ENCODE measurements at regions not wholly inside any gene's neighbourhood (a gene's known extent, or its start where the extent isn't known, plus 50 kb on each side); places are given as distances from the start of the nearest gene placed in this dataset.

DNA sequence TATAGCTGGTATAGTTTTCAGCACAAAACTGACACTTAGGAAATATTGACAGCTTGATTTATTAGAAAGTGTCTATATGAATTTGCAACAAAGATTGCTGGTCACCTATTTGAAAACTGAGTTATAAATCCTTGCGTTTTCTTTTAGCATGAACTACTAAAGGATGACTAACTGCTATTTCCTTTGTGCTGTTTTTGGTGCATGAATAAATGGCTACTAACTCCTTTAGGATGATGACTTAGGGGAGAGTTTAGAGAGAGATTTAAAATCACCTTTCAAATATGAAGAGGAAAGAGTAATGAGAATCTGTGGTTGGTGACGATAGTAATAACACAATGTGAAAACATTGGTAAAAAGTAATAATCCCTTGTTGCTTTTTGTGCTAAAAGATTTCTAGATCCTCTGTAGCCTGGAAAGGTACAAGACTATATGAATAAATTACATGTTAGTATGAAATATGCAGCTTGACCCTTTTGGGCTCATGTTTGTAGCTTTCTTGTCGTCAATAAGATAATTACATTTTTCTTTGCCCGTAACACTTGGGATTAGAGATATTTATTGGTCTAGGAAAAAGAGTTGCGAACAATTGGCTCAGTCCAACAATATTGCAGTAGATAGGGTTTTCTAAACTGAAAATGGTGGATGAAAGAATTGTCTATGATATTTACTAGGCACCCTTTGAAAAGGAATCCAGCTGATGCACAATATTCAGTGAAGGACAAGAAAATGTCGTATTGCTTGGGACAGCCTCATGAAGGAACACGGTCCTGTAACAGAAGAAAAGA is 453.0 kb downstream of the ADAMTS20 start:
- no peak for DNase-seq (ENCODE audit: low read depth in 1 of 2, low spot score in 1 of 2)

DNA sequence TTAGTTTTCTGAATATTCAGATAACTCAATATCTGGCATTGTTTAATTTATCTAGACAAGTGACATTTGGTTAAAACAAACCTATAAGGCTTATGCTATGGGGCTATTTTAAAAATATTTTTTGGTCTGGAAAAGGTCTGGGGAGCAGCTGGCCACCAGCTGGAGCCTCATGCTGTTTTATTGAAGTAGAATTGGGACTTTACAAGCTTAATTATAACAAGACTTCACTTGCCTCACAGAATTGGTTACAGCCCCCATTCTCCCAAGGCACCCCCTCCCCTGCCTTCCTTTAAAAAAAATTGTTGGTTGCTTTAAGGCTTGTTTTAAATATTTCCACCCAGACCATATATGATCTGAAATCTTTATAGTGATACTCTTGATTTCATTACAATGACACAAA is 453.9 kb downstream of the ADAMTS20 start:
- no peak overlapping the region for H3K4me3 ChIP-seq (replicated peaks; ENCODE audit: insufficient read depth, low read length)
- DNase-seq (ENCODE audit: low read depth in 1 of 2, low spot score in 1 of 2) = no peak
- TF ChIP-seq POLR2AphosphoS5 (IDR thresholded peaks at IDR 0.05; ENCODE audit: low read depth) (no peak), SPI1 (IDR thresholded peaks at IDR 0.05; ENCODE audit: borderline replicate concordance, low read depth) (no peak), GABPA (IDR thresholded peaks at IDR 0.05; ENCODE audit: low read depth) (no peak)
- TF ChIP-seq, protein P1, sequence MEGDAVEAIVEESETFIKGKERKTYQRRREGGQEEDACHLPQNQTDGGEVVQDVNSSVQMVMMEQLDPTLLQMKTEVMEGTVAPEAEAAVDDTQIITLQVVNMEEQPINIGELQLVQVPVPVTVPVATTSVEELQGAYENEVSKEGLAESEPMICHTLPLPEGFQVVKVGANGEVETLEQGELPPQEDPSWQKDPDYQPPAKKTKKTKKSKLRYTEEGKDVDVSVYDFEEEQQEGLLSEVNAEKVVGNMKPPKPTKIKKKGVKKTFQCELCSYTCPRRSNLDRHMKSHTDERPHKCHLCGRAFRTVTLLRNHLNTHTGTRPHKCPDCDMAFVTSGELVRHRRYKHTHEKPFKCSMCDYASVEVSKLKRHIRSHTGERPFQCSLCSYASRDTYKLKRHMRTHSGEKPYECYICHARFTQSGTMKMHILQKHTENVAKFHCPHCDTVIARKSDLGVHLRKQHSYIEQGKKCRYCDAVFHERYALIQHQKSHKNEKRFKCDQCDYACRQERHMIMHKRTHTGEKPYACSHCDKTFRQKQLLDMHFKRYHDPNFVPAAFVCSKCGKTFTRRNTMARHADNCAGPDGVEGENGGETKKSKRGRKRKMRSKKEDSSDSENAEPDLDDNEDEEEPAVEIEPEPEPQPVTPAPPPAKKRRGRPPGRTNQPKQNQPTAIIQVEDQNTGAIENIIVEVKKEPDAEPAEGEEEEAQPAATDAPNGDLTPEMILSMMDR (IDR thresholded peaks at IDR 0.05; ENCODE audit: insufficient read depth, low read length) = no peak
- TF ChIP-seq, protein P2, sequence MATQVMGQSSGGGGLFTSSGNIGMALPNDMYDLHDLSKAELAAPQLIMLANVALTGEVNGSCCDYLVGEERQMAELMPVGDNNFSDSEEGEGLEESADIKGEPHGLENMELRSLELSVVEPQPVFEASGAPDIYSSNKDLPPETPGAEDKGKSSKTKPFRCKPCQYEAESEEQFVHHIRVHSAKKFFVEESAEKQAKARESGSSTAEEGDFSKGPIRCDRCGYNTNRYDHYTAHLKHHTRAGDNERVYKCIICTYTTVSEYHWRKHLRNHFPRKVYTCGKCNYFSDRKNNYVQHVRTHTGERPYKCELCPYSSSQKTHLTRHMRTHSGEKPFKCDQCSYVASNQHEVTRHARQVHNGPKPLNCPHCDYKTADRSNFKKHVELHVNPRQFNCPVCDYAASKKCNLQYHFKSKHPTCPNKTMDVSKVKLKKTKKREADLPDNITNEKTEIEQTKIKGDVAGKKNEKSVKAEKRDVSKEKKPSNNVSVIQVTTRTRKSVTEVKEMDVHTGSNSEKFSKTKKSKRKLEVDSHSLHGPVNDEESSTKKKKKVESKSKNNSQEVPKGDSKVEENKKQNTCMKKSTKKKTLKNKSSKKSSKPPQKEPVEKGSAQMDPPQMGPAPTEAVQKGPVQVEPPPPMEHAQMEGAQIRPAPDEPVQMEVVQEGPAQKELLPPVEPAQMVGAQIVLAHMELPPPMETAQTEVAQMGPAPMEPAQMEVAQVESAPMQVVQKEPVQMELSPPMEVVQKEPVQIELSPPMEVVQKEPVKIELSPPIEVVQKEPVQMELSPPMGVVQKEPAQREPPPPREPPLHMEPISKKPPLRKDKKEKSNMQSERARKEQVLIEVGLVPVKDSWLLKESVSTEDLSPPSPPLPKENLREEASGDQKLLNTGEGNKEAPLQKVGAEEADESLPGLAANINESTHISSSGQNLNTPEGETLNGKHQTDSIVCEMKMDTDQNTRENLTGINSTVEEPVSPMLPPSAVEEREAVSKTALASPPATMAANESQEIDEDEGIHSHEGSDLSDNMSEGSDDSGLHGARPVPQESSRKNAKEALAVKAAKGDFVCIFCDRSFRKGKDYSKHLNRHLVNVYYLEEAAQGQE (IDR thresholded peaks at IDR 0.05; ENCODE audit: insufficient replicate concordance, low read depth) = no peak
- H3K27ac ChIP-seq (replicated peaks) = no peak overlapping the region
- no peaks in the 10 kb centered on the region for H3K27me3 ChIP-seq (ENCODE audit: insufficient read depth, poor library complexity, severe bottlenecking)

More for the DNA sequence above, 453.0 kb downstream of the ADAMTS20 start:
- no peaks in the 10 kb centered on the region for H3K27me3 ChIP-seq (ENCODE audit: insufficient read depth, poor library complexity, severe bottlenecking)
- H3K27ac ChIP-seq (replicated peaks) = no peak overlapping the region
- H3K4me3 ChIP-seq (replicated peaks; ENCODE audit: insufficient read depth, low read length) = no peak overlapping the region
- no peak for TF ChIP-seq GABPA (IDR thresholded peaks at IDR 0.05; ENCODE audit: low read depth)

DNA sequence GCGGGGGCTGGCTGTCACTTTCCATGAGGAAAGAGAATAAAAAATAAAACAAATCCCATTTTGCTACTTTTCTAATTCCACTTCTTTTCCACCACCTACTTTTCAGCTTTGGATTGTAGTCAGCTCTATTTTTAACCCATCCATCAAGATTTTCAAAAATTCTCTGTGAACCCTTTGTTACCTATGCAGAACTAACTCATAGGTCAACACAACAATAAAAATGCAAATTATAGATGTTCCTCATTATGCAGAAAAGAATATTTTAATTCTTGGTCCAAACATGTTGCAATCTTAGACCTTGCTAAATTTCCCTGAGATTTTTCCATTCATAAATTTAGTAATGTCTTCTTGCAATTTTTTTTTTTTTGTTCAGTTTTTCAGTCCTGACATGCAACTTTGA is 454.5 kb downstream of the ADAMTS20 start:
- DNase-seq (ENCODE audit: low read depth in 1 of 2, low spot score in 1 of 2) = no peak
- TF ChIP-seq SPI1 (IDR thresholded peaks at IDR 0.05; ENCODE audit: borderline replicate concordance, low read depth) = no peak
- TF ChIP-seq, protein P2 (IDR thresholded peaks at IDR 0.05; ENCODE audit: insufficient replicate concordance, low read depth) = no peak
- no peak for TF ChIP-seq GABPA (IDR thresholded peaks at IDR 0.05; ENCODE audit: low read depth)
- no peak for TF ChIP-seq POLR2AphosphoS5 (IDR thresholded peaks at IDR 0.05; ENCODE audit: low read depth)
- TF ChIP-seq, protein P1 (IDR thresholded peaks at IDR 0.05; ENCODE audit: insufficient read depth, low read length) = no peak
- no peak overlapping the region for H3K27ac ChIP-seq (replicated peaks)
- H3K4me3 ChIP-seq (replicated peaks; ENCODE audit: insufficient read depth, low read length) = no peak overlapping the region
- H3K27me3 ChIP-seq (ENCODE audit: insufficient read depth, poor library complexity, severe bottlenecking) = no peaks in the 10 kb centered on the region

DNA sequence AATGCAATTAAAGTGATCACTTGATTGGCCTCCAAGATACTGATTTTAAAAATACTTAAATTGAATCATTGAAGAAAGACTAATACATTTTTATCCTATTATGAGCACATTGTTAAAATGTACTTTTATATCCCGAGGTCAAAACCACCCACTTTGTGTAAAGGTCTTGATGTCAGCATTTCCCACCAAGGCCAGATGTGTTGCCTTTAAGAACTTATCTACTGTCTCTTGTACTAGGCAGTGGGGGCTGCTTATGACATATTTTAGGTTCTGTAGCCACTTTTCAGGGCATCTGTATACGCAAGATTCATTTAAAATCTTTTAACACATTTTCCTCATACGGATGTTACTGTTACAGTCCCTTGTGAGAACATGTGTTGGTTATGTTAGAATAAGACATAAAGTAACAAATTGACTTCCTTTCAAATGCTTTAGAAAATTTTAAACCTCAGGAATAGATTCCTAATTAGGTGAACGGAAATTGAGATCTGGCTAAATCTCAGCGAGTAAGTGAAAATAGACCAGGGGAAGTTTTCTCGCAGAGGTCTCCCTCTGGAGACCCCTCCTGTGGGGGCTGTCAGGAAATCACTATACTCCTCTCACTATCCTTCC is 456.2 kb downstream of the ADAMTS20 start:
- TF ChIP-seq SPI1 (IDR thresholded peaks at IDR 0.05; ENCODE audit: borderline replicate concordance, low read depth) (no peak), POLR2AphosphoS5 (IDR thresholded peaks at IDR 0.05; ENCODE audit: low read depth) (no peak)
- TF ChIP-seq, protein P2 (IDR thresholded peaks at IDR 0.05; ENCODE audit: insufficient replicate concordance, low read depth) = no peak
- TF ChIP-seq, protein P1 (IDR thresholded peaks at IDR 0.05; ENCODE audit: insufficient read depth, low read length) = no peak
- H3K4me3 ChIP-seq (replicated peaks; ENCODE audit: insufficient read depth, low read length) = no peak overlapping the region
- no peak overlapping the region for H3K27ac ChIP-seq (replicated peaks)

More for the DNA sequence above, 456.2 kb downstream of the ADAMTS20 start:
- DNase-seq (ENCODE audit: low read depth in 1 of 2, low spot score in 1 of 2) = no peak
- H3K27me3 ChIP-seq (ENCODE audit: insufficient read depth, poor library complexity, severe bottlenecking) = no peaks in the 10 kb centered on the region

Measured in HL-60 (cell line).